ENCODE measurements at regions not wholly inside any gene's neighbourhood (a gene's known extent, or its start where the extent isn't known, plus 50 kb on each side); places are given as distances from the start of the nearest gene placed in this dataset.

- Histone ChIP-seq H3K79me2 (ENCODE audit: low read length) (no peaks in the 10 kb centered on the region), H3K4me2 (ENCODE audit: low read depth, low read length) (no peak overlapping the region), H2AFZ (ENCODE audit: low read length) (no peak overlapping the region), H3K4me3 (ENCODE audit: low read length) (no peak overlapping the region), H3K4me1 (ENCODE audit: low read length) (peaks cover 2% of the 10 kb centered on the region), H3K27ac (ENCODE audit: low read length) (no peak overlapping the region), H3K9me3 (replicated peaks; ENCODE audit: insufficient read depth, low read length) (no peaks in the 10 kb centered on the region), H3K9me2 (replicated peaks; ENCODE audit: insufficient read depth, low read length) (no peaks in the 10 kb centered on the region), H3K27me3 (replicated peaks; ENCODE audit: insufficient read depth, low read length) (no peaks in the 10 kb centered on the region), H3F3A (ENCODE audit: insufficient read depth, low read length) (no peaks in the 10 kb centered on the region), H4K20me1 (ENCODE audit: insufficient read depth, low read length) (no peaks in the 10 kb centered on the region), H3K9ac (ENCODE audit: low read length) (no peak overlapping the region), H3K36me3 (replicated peaks; ENCODE audit: insufficient read depth, low read length) (no peaks in the 10 kb centered on the region)
- TF ChIP-seq CTCF (IDR thresholded peaks at IDR 0.05; ENCODE audit: low read length) (no peak), EZH2phosphoT487 (IDR thresholded peaks at IDR 0.05; ENCODE audit: low read length) (no peak), EZH2 (optimal IDR thresholded peaks at IDR 0.05; ENCODE audit: low read depth, low read length) (no peak)
- DNase-seq: no peak
These were observed 60.2 kb upstream of the MSN start for GRCh38 chrX:65607070-65607742.

- Histone ChIP-seq H4K20me1 (ENCODE audit: insufficient read depth, low read length) (no peaks in the 10 kb centered on the region), H3K9ac (ENCODE audit: low read length) (no peak overlapping the region), H3K4me1 (ENCODE audit: low read length) (peaks cover 14% of the 10 kb centered on the region), H3K4me2 (ENCODE audit: low read depth, low read length) (no peak overlapping the region), H2AFZ (ENCODE audit: low read length) (no peak overlapping the region), H3K9me3 (replicated peaks; ENCODE audit: insufficient read depth, low read length) (no peaks in the 10 kb centered on the region), H3K36me3 (replicated peaks; ENCODE audit: insufficient read depth, low read length) (no peaks in the 10 kb centered on the region), H3K27me3 (replicated peaks; ENCODE audit: insufficient read depth, low read length) (no peaks in the 10 kb centered on the region), H3K4me3 (ENCODE audit: low read length) (no peak overlapping the region), H3K27ac (ENCODE audit: low read length) (no peak overlapping the region), H3K9me2 (replicated peaks; ENCODE audit: insufficient read depth, low read length) (no peaks in the 10 kb centered on the region), H3F3A (ENCODE audit: insufficient read depth, low read length) (no peaks in the 10 kb centered on the region), H3K79me2 (ENCODE audit: low read length) (no peaks in the 10 kb centered on the region)
- DNase-seq: no peak
- no peak for TF ChIP-seq EZH2phosphoT487 (IDR thresholded peaks at IDR 0.05; ENCODE audit: low read length)
- no peak for TF ChIP-seq EZH2 (optimal IDR thresholded peaks at IDR 0.05; ENCODE audit: low read depth, low read length)
- no peak for TF ChIP-seq CTCF (IDR thresholded peaks at IDR 0.05; ENCODE audit: low read length)
These were observed 65.3 kb upstream of the MSN start for GRCh38 chrX:65602221-65602560.

GRCh38 chrX:65601530-65602220, 65.8 kb upstream of the MSN start:
- H3K27ac ChIP-seq (ENCODE audit: low read length): no peak overlapping the region
- no peaks in the 10 kb centered on the region for H3K36me3 ChIP-seq (replicated peaks; ENCODE audit: insufficient read depth, low read length)
- H3K79me2 ChIP-seq (ENCODE audit: low read length): no peaks in the 10 kb centered on the region
- no peak overlapping the region for H3K4me3 ChIP-seq (ENCODE audit: low read length)
- peaks cover 15% of the 10 kb centered on the region for H3K4me1 ChIP-seq (ENCODE audit: low read length)
- no peak overlapping the region for H3K9ac ChIP-seq (ENCODE audit: low read length)
- TF ChIP-seq EZH2phosphoT487 (IDR thresholded peaks at IDR 0.05; ENCODE audit: low read length) (no peak), CTCF (IDR thresholded peaks at IDR 0.05; ENCODE audit: low read length) (no peak), EZH2 (optimal IDR thresholded peaks at IDR 0.05; ENCODE audit: low read depth, low read length) (no peak)
- no peak overlapping the region for H3K4me2 ChIP-seq (ENCODE audit: low read depth, low read length)
- no peaks in the 10 kb centered on the region for H4K20me1 ChIP-seq (ENCODE audit: insufficient read depth, low read length)
- no peaks in the 10 kb centered on the region for H3K27me3 ChIP-seq (replicated peaks; ENCODE audit: insufficient read depth, low read length)
- DNase-seq: peak; percentile 34
- H3F3A ChIP-seq (ENCODE audit: insufficient read depth, low read length): no peaks in the 10 kb centered on the region
- no peaks in the 10 kb centered on the region for H3K9me2 ChIP-seq (replicated peaks; ENCODE audit: insufficient read depth, low read length)
- peak overlapping the region; percentile 28; the same call in 1 of the 2 replicates for H2AFZ ChIP-seq (ENCODE audit: low read length)
- no peaks in the 10 kb centered on the region for H3K9me3 ChIP-seq (replicated peaks; ENCODE audit: insufficient read depth, low read length)
